ENCODE measurements at regions not wholly inside any gene's neighbourhood (a gene's known extent, or its start where the extent isn't known, plus 50 kb on each side); places are given as distances from the start of the nearest gene placed in this dataset.

GRCh38 chr16:82240111-82240510, 70.1 kb upstream of the MPHOSPH6 start:
- DNase-seq (ENCODE audit: low spot score) (no peak), FAIRE-seq (no peak), ATAC-seq (no peak)
- Histone ChIP-seq H2AFZ (ENCODE audit: low read length) (no peak overlapping the region), H4K20me1 (ENCODE audit: insufficient read depth, low read length) (no peaks in the 10 kb centered on the region), H3K4me1 (ENCODE audit: insufficient read depth, low read length) (no peaks in the 10 kb centered on the region), H3K4me3 (replicated peaks in 1 of 3; ENCODE audit: insufficient read depth in 1 of 3, low read depth in 2 of 3, low read length in 3 of 3) (no peak overlapping the region), H3K36me3 (replicated peaks in 1 of 2; ENCODE audit: control insufficient read depth in 1 of 2, insufficient read depth in 2 of 2, low read length in 2 of 2) (no peaks in the 10 kb centered on the region), H3K79me2 (ENCODE audit: insufficient read depth, low read length) (no peaks in the 10 kb centered on the region), H3K27me3 (ENCODE audit: control insufficient read depth in 1 of 2, insufficient read depth in 2 of 2, low read length in 2 of 2) (no peaks in the 10 kb centered on the region), H3K9me3 (ENCODE audit: low read length) (no peaks in the 10 kb centered on the region), H3K9ac (ENCODE audit: insufficient read depth, low read depth, low read length) (no peak overlapping the region), H3K4me2 (ENCODE audit: low read depth, low read length) (no peak overlapping the region), H3K27ac (ENCODE audit: extremely low read length, insufficient read depth, low read length) (no peak overlapping the region)
- BruUV-seq (replicated peaks) = no TSS peak
- POLR2A ChIA-PET = no interaction called here
- WGBS (ENCODE audit: low lambda C conversion rate) = 1% methylated on average over 2 of the region's 2 CpGs
- intact Hi-C loops (cut with micrococcal nuclease; ENCODE audit: unreplicated experiment) = no loop called here
- TF ChIP-seq RCOR2 (CRISPR knock-in tag; IDR thresholded peaks at IDR 0.05) = no peak
- TF ChIP-seq SSRP1 (CRISPR knock-in tag; IDR thresholded peaks at IDR 0.05) = no peak
- TF ChIP-seq SKI (IDR thresholded peaks at IDR 0.05; ENCODE audit: partially characterized antibody) = no peak
- no peak for TF ChIP-seq ZSCAN31 (CRISPR knock-in tag; IDR thresholded peaks at IDR 0.05; ENCODE audit: low read depth)
- TF ChIP-seq SIN3B (IDR thresholded peaks at IDR 0.05; ENCODE audit: low read length) = no peak
- TF ChIP-seq EHMT2 (IDR thresholded peaks at IDR 0.05; ENCODE audit: borderline replicate concordance, low read depth, low read length) = no peak
- TF ChIP-seq NR3C1 (CRISPR knock-in tag; IDR thresholded peaks at IDR 0.05) = no peak
- TF ChIP-seq ZFP36L2 (CRISPR knock-in tag; IDR thresholded peaks at IDR 0.05) = no peak
- no peak for TF ChIP-seq ZNF770 (CRISPR knock-in tag; IDR thresholded peaks at IDR 0.05)
- no peak for TF ChIP-seq RAD21 (CRISPR knock-in tag; IDR thresholded peaks at IDR 0.05)
- TF ChIP-seq, protein P1, sequence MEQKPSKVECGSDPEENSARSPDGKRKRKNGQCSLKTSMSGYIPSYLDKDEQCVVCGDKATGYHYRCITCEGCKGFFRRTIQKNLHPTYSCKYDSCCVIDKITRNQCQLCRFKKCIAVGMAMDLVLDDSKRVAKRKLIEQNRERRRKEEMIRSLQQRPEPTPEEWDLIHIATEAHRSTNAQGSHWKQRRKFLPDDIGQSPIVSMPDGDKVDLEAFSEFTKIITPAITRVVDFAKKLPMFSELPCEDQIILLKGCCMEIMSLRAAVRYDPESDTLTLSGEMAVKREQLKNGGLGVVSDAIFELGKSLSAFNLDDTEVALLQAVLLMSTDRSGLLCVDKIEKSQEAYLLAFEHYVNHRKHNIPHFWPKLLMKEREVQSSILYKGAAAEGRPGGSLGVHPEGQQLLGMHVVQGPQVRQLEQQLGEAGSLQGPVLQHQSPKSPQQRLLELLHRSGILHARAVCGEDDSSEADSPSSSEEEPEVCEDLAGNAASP (CRISPR knock-in tag; IDR thresholded peaks at IDR 0.05; ENCODE audit: borderline replicate concordance) = no peak
- TF ChIP-seq SOX5 (CRISPR knock-in tag; IDR thresholded peaks at IDR 0.05; ENCODE audit: borderline replicate concordance) = no peak
- no peak for TF ChIP-seq ZNF18 (CRISPR knock-in tag; IDR thresholded peaks at IDR 0.05; ENCODE audit: insufficient replicate concordance)
- no peak for TF ChIP-seq ZNF34 (CRISPR knock-in tag; IDR thresholded peaks at IDR 0.05; ENCODE audit: borderline replicate concordance)
- TF ChIP-seq ZNF10 (CRISPR knock-in tag; IDR thresholded peaks at IDR 0.05; ENCODE audit: borderline replicate concordance, low read depth) = no peak
- in situ Hi-C loops (cut with HindIII; ENCODE audit: extremely low pct_ligation_motif_present, low pct_unique_long_range_greater_than_20kb) = no loop called here
- CTCF ChIA-PET (ENCODE audit: low intra/inter-chr PET ratio, low total read pairs) = no interaction called here
